Epithelial cell of proximal tubule (primary cell): ENCODE measurements at regions not wholly inside any gene's neighbourhood (a gene's known extent, or its start where the extent isn't known, plus 50 kb on each side); places are given as distances from the start of the nearest gene placed in this dataset.

Experiments used
- DNase-seq: peaks from one replicate; pipeline ENCODE4 v3.0.0-alpha.2; 2011; ENCODE audit warnings: low read depth
- H3K4me3 ChIP-seq: 2 replicates; pipeline ENCODE4 v1.5.1; 2011; ENCODE audit warnings: low read depth, mild to moderate bottlenecking, low read length
- CTCF ChIP-seq: conservative IDR thresholded peaks from 2 replicates; pipeline ENCODE4 v1.5.1; 2012; ENCODE audit warnings: low read depth, mild to moderate bottlenecking, low read length

GRCh38 chr20:53683506-53683905 is 89.9 kb upstream of the ZNF217 start:
- no peak for DNase-seq
- no peak overlapping the region for H3K4me3 ChIP-seq
- TF ChIP-seq CTCF = no peak

GRCh38 chr20:53681352-53682212 is 87.9 kb upstream of the ZNF217 start:
- H3K4me3 ChIP-seq = no peak overlapping the region
- no peak for DNase-seq
- TF ChIP-seq CTCF = no peak

- DNase-seq = no peak
- no peak for TF ChIP-seq CTCF
- no peak overlapping the region for H3K4me3 ChIP-seq
These were observed 86.1 kb upstream of the ZNF217 start for GRCh38 chr20:53679597-53680309.

- no peak for TF ChIP-seq CTCF
- DNase-seq = no peak
- no peak overlapping the region for H3K4me3 ChIP-seq
These were observed 85.5 kb upstream of the ZNF217 start for GRCh38 chr20:53678990-53679596.

GRCh38 chr20:53678315-53678989 is 84.8 kb upstream of the ZNF217 start:
- H3K4me3 ChIP-seq = no peak overlapping the region
- no peak for DNase-seq
- TF ChIP-seq CTCF = no peak

- no peak for TF ChIP-seq CTCF
- no peak overlapping the region for H3K4me3 ChIP-seq
- no peak for DNase-seq
These were observed 84.0 kb upstream of the ZNF217 start for GRCh38 chr20:53677447-53678314.
